ENCODE measurements at regions not wholly inside any gene's neighbourhood (a gene's known extent, or its start where the extent isn't known, plus 50 kb on each side); places are given as distances from the start of the nearest gene placed in this dataset.

- TF ChIP-seq CTCF (IDR thresholded peaks at IDR 0.05): no peak
- no peak for TF ChIP-seq POLR2A (IDR thresholded peaks at IDR 0.05)
- no peak for TF ChIP-seq EP300 (IDR thresholded peaks at IDR 0.05)
Observed at GRCh38 chr7:38002689-38003088, 82.2 kb downstream of the EPDR1 start.

Measured in tibial nerve (tissue), 4 donors.